ENCODE measurements at regions not wholly inside any gene's neighbourhood (a gene's known extent, or its start where the extent isn't known, plus 50 kb on each side); places are given as distances from the start of the nearest gene placed in this dataset.

DNA sequence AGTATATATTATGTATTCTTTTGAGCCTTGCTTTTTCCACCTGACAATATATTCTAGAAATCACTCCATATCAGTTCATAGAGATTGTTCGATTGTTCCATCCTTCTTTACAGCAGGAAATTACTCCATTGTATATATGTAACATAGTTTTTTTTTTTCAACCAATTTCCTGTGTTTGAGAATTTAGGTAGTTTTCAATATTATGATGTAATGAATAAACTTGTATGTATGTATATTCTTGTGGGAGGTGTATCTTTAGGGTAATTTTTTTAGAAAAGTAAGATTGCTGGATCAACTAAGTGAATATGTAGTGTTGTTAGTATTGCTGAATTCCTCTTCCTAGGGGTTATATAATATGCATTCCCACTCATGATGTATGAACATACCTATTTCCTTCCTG lies 165.9 kb upstream of the PITX1 start:
- DNase-seq, result no peak

DNA sequence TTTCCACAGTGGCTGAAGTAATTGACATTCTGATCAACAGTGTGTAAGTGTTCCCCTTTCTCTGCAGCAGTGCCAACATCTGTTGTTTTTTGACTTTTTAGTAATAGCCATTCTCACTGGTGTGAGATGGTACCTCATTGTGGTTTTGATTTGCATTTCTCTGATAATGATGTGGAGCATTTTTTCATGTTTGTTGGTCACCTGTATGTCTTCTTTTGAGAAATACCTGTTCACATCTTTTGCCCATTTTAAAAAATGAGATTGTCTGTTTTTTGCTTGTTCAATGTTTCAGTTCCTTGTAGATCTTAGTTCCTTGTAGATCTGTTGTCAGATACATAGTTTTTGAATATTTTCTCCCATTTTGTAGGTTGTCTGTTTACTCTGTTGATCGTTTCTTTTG lies 162.5 kb upstream of the PITX1 start:
- DNase-seq, result no peak

DNA sequence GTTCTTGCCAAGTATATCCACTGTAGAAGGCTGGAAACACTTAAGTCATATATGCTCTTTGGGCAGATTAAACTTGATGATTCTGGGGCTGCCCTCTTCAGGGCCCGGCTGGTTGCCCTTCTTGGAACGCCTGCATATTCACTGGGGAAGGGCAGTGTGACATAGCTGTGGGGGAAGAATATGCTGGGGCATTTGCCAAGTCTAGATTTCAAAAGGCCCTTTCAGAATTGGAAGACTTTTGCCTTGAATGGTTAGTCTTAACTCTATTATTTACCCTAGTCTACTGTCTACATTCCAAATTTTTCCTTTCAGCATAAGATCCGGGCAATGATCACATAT lies 161.2 kb upstream of the PITX1 start:
- DNase-seq, result no peak

DNA sequence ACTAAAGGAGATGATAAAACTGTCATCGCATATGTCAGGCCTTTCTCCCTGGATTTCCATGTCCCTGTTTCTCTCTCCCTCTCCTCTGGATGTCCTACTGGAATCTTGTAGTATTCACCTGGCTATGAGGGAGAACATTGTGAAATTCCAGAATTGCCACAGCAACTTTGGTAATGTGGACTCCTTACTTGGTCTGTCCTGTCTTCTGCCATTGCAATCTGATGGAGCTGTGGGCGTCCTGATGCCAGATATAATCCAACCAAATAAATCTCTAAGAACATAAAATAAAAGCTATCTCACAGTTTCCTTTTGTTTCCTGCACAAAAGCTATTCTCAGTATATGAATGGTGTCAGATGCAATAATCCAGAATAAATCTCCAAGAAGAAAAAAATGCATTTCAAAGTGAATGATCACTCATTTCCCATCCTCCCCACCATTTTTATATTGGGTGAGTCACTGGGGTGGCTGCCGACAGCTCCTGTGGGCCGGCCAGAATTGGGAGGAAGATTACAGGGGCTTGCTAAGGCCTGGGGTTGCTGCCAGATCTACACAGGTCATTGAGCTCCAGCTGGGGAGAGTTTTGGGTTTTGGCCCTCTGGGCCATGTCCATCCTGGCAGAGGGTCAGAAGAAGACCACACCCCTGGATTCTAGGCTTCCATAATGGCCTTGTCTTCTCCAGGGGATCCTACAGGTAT lies 160.7 kb upstream of the PITX1 start:
- DNase-seq, result no peak

DNA sequence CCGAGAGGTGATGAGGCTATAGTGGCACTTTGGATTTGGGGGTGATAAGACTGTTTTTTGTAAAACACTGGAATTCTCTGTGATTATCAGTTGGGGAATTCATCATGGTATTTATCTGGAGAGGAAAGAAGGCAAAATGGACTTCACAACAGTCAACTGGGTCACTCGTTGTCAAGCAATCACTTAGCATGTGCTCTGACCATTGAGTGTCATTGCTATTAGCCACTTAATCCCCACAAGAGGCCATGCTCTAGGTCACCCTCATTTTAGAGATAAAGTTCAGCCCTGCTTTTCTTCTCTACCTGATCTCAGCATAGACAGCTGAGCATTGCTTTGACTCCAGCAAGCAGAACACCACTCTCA lies 160.1 kb upstream of the PITX1 start:
- no peak for DNase-seq

DNA sequence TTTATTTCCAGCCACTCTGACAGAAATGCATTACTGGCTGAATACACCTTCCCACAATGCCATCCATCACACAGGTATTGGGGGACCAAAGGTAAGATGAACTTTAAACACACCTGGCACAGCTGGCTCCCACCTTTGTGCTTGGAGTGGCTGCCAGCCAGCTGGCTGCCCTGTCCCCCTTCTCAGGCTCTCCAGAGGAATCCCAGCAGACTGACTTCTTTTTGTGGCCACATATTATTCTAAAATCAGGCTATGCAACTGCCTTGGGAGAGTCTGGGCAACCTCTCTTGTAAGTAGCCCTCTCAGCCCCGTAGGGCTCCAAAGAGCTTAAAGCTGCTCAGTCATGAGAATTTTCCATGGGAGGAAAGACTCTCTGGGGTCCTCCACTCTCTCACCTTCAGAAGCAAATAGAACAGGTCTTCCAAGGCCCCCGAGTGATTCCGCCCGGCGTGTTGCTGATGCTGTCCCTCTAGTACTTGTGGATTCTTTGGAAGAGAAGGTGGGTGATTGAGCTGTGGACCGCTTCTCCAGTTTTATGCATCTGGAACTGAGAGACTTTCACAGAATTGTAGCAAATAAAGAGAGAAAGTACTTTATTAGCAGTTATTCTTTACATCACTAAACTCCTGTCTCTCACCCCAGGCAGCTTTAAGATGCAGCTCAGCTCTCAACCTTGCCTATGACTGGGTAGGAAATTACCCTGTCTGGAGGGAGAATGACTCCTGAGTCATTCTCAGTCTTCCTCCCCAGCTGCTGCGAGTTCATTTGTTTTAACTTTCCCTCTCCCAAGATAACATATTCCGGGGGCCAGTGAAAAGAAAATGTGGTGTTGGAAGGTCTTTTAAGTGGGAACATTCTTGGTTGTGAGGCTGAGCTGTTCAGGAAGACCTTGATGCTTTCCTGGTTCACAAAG lies 159.4 kb upstream of the PITX1 start:
- DNase-seq, result no peak

DNA sequence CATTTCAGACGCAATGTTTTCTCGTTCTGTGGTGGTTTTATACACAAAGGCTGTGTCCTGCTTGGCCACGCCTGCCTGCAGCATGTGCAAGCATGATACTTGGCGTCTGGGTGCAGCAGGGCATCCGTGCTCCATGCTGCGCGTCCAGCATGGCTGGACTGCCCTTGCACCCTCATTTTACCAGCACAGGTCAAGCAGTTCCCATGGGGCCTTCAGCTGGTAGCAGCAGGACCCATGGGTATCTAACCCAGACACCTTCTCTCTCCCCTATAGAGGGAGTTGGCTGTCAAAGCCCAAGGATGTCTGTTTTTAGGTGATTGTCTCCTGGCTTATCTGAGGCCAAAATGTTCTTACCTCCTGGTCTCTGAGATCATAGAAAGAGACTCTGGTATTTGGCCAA lies 158.3 kb upstream of the PITX1 start:
- no peak for DNase-seq

DNA sequence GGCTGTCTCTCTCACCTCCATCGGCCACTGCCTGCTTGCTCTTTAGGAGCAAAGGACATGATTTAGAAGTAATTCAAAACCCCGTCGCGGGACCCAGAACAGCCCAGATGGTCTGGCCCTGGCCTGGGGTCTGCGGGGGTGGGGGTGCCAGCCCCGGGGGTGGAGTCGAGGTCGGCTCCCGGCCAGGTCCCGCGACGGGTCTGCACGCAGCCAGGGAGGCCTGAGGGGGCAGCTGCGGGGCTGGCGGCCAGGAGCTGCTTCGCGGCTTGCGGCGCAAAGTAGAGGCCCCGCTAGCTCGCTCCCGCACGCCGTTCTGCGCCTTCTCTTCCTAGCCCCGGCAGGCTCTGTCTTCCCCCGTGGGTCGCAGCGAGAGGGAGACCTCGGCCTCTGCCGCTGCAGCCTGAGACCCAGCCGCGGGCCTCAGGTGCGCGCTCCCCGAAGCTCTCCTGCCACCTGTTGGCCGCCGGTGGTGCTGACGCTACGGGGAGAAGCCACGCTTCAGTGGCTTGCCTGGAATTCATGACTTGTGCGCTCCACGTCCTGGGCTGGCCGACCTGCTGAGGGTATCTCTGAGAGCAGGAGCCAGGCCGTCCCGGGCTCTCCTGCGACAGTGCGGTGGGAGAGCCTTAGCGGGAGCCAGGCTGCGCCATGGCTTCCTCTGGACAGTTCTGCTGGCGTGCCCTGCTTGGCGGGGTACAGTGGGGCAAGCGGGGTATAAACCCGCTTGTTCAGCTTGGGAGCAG lies 157.2 kb upstream of the PITX1 start:
- peak; percentile 22 for DNase-seq

DNA sequence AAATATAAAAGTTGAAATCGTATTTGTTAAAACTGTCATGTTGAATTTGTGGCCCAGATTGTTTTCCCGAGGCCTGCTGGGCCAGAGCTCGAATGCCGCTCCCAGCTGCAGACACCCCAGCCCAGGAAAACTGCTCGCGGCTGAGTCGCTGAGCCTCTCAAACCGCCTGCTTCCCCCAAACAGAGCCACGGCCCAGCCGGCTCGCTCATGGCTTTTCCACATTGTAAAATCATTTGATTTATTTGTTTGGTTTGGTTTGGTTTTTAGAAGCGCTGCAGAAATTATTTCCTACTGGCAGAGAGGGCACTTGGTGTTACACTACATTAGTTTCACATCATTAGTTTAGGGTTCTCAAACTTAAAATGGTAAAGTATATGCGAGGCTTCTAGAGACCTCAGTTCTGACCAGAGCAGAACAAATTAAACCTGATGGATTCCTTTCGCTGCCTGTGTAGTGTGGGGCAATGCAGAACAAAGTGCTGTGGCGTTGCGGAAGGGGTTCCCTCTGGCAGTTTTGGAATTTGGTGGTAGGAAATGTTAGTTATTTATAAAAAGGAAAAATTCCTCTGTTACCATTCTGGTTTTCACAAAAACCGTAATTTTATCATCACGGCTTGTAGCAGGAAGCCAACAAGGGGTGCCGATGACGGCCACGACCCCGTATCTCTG lies 156.5 kb upstream of the PITX1 start:
- no peak for DNase-seq

DNA sequence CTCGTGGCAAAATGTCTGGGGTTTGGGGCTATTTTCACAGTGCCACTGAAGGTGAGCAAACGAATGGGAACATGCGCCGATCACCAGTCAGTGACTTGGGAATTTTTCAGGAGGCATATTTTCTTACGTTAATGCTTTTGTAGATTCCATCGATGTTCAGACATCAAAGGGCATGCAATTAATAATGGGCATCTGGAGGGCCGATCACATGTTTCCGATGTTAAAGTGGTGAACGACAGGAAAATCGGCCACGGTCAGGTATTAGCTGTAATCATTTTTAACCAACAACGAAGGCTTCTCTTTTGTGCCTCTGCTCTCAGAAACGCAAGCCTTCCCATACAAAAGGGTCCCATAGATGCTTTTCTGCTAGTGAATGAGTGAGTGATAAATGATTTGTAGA lies 155.0 kb upstream of the PITX1 start:
- no peak for DNase-seq

DNA sequence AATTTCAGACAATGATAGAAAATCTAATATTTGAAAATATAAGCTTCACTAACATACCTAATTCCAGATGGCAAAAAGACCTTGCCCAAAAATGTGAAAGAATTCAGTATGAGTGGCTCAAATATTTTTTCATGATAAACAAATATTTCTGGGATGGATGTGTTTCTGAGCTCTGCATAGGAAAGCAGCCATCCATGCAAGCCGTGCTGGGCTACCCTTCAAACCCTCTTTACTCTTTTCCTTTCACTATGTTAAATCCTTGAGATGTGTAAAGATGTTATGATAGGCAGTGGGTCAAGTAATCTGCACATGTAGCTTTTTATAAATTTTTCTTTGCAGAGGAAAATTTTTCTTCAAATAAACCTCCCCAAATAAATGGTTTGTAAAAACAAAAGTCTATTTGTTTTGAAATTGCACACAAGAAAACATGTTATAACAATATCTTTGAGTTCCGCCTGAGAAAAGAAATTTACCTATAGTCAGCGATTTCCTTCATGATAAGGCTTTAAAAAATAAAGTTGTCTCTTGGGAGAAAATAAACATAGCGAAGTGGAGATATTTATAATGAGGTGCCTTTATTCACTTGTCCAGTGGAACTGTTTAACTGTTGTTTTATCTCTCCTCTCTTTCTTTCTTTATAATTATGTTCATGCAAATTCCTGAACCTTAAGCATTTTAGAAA lies 154.3 kb upstream of the PITX1 start:
- DNase-seq, result no peak

DNA sequence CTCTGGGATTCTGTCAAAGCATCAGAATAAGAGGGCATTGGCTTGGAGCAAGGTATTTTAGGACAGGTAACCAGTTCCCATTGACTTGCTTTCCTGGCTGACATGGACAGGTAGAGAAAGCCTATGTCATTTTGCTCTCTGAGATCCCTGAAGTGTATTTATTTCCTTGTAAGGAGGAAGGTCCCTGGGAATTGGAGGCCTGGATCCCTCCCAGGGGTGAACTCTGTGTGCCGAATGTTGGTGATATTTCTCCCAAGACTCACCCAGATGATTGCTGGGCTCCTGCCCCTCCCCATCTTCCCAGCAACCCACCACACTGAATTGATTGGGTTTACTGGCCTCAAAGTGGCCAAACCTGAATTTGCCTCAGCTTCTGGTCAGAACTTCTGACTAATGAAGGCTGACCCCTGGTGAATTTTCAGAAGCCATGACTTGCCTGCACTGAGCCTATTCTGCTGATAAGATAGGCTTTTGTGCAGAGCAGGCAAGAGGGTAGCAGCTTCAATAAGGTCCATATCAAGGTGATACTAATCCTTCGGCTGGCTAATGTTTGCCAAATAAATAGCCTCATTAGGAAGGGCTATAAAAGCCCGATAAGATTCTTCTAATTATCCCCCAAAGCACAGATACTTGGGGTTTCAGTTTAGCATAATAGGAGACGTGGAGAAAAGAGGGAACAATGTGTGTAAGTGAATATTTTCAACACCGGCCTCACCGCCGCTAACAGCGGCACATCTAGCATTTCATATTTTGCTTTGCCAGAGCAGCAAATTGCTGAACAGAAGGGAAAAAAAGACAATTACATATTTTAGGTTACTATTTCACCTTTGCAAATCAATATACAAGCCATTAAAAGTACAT lies 152.9 kb upstream of the PITX1 start:
- DNase-seq, result no peak

DNA sequence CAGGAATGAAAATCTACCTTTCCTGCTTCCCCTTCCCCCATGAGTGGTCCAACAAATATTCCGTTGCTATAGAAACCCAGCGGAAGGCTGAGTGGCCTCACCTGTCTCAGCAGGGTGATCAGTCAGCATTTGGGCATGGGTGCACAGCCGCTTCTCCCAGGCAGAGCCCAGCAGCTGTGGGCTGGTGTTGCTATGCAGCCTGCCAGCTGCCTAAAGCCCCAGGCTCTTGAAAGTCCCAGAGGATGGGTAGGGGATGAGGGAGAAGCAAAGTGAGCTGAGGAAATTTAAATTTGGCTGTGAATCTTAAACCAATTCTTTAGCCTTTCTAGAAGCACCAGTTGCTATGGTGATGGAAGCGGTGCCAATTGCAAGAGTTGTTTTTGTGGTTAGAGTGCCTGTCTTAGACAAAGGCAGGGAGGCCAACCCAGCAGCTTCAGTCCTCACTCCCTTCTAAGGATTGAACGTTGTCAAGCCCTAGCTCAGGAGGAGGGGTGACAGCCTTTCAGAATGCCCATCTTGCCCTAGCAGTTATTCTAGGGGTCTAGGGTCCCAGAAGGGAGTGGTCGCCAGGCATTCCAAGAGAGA lies 151.5 kb upstream of the PITX1 start:
- DNase-seq, result peak; percentile 69

DNA sequence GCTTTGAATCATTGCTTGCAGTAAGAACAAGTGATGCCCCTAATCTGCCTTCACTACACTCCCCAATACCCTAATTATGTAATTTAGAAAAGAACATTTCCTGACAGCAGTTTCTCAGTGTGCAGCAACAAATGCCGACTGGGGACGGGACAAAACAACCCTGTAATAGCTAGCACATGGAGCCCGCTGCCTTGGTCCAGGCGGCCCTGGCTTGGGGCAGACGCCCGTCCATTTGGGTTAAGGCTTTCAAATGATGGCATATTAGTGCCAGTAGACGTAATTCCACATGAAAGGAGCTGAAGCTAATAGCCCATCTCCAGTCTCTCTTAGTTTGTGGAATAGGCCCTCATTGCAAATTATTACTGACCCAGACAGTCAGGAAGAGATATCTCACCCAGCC lies 150.6 kb upstream of the PITX1 start:
- DNase-seq, result no peak

DNA sequence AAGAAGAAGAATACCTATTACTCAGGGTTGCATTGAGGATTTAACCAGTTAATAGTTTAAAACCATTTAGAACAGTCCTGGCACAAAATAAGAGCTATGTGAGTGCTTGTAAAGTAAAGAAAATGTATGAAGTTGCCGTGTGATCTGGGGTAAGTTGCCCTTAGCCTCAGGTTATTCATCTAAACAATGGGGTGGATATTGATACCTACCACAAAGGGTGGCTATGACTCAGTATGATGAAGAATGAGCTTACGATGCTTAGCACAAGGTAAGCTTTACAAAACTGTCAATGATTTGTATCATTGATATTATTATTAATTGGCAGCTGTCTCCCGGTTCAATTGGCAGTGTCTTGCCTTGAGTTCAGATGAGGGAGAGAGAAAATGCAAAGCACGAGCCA lies 149.4 kb upstream of the PITX1 start:
- no peak for DNase-seq

DNA sequence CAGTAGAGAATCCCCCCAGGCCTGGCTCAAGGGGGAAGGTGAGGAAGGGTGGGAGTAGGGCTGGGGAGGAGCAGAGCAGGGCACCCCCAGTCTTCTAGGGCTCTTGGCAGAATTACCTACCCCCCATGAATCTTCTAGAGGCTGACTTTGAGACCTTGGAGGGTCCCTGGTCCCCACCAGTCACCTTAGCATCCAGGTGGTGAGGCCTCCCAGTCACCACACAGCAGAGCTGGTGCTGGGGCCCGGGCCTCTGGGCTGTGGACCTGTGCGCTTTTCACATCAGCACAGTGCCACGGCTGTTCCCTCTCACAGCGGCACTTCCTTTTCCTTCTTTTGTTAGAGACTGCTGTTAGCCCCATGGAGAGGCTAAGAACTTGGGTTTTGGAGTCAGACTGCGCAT lies 148.6 kb upstream of the PITX1 start:
- no peak for DNase-seq

DNA sequence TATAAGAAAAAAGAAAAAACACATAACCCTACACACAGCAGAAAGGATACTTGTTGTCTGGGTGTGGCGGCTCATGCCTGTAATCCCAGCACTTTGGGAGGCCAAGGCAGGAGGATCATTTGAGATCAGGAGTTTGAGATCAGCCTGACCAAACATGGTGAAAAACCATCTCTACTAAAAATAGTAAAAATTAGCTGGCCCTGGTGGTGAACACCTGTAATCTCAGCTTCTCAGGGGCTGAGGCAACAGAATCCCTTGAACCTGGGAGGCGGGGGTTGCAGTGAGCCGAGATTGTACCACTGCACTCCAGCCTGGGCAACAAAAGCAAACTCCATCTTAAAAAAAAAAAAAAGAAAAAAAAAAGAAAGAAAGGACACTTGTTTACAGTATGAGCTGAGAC lies 147.6 kb upstream of the PITX1 start:
- DNase-seq, result no peak

DNA sequence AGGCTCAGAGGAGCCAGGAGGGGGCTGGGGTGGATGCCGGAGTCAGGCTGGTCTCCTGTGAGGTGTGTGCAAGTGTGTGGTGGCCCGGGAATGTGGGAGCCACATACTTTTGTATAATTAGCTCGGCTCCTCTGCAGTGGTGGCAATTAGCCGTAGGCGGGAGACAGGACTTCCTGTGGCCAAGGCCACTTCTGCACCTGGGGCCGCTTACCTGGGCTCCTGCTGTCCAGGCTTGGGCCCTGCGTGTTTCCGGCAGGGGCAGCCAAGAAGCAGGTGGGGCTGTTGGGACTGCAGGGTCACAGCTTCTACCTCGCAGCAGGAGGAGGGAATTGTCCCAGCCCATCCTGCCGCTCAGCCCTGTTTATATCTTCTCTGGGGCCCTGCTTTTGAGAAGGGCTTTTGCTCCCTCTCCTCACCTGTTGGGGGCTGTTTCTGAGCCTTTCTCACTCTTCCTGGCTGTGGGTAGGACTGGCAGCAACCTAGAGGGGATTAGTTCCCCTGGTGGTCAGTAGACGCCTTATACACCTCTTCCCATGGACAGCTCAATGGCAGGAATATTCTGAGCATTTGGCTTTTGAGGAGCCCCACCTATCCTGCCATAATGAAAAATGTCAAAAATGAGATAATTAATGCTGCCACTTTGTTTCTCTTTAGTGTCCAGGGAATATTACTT lies 145.4 kb upstream of the PITX1 start:
- DNase-seq, result no peak

DNA sequence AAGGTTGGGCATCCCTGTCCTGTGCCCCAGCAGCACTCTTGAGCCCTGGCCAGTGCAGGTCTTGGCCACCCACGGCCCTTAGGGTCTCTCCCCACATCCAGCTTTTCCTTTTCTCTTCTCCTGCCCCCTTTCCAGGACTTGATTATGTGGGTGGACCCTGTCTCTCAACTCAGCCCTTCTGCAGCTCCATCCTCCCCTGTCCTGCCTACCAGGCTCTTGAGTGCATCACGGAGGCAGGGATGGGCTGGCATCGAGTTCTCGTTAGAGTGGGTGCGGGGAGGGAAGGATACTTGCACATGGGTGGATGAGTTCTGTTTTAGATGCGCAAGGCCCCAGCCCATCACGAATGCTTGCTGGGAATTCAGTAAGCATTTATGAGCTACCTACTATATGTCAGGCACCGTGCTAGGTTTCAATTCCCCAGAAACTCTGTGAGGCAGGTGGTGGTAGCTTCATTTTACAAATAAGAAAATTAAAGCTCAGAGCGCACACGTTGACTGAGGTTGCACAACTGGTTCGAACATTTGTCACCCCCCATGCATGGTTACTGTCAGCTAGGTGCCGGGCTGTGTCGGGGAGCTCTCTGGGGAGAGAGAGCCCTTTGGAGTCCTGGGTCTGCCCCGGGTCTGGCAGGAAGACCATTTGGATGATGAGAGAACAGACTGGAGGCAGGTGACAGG lies 144.6 kb upstream of the PITX1 start:
- no peak for DNase-seq

DNA sequence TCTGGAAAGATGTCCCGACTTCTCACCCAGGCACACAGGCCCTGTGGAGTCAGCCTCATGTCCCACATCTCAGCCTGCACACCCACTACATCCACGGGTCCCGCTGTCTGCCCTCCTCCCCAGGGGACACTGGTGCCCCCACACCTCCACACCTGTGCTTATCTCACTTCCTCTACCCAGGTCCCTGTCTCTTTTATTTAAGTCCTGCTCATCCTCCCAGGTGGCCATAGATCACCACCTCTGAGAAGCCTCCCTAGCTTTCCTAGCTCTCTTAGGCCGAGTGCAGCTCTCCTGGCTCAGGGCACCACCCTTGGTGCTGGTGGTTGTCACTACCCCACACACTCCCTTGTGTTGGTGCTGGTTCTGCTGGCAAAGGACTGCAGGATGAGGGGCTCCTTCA lies 143.6 kb upstream of the PITX1 start:
- no peak for DNase-seq

Measured in NCI-H2029 treated with DMSO at 0.1 percent for 48 hours (cell line).